ENCODE measurements at regions not wholly inside any gene's neighbourhood (a gene's known extent, or its start where the extent isn't known, plus 50 kb on each side); places are given as distances from the start of the nearest gene placed in this dataset.
"Not testable (repeated sequence)": the region's sequence is repeated elsewhere in the genome, so short reads cannot be mapped to it uniquely, and the experiment has no call there.

- no peak for DNase-seq
These were observed 100.8 kb upstream of the LYZL2 start for GRCh38 chr10:30730306-30730705.

DNA sequence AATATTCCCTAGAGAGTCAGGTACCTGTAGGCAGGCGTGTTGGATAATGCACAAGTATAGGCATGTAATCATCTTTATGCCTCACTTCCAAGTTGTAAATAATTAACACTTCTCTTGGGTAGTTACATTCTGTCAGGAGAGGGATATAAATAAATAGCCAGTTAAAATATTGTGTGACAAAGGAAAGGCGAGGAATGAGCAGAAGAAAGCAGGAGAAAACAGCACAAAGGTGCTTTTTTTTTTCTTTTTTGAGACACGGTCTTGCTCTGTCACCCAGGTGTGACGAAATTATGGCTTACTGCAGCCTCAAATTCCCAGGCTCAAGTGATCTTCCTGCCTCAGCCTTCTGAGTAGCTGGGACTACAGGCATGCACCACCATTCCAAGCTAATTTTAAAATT lies 99.2 kb upstream of the LYZL2 start:
- no peak for DNase-seq

DNA sequence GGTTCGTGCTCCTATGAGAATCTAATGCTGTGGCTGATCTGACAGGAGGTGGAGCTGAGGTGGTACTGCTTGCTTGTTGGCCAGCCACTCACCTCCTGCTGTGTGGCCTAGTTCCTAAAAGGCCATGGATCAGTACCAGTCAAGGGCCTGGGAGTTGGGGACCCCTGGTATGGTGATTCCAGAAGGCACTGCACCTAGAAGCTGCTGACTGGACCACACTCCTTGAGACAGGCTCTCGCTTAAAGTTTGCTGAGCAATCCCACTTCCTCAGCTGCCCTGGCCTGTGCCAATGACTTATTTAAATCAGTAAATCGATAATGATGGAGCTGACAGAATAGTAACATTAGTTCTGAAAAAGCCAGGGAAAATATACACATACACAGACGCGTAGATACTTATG lies 98.6 kb upstream of the LYZL2 start:
- no peak for DNase-seq

- no peak for DNase-seq
These were observed 98.0 kb upstream of the LYZL2 start for GRCh38 chr10:30727524-30727923.

DNA sequence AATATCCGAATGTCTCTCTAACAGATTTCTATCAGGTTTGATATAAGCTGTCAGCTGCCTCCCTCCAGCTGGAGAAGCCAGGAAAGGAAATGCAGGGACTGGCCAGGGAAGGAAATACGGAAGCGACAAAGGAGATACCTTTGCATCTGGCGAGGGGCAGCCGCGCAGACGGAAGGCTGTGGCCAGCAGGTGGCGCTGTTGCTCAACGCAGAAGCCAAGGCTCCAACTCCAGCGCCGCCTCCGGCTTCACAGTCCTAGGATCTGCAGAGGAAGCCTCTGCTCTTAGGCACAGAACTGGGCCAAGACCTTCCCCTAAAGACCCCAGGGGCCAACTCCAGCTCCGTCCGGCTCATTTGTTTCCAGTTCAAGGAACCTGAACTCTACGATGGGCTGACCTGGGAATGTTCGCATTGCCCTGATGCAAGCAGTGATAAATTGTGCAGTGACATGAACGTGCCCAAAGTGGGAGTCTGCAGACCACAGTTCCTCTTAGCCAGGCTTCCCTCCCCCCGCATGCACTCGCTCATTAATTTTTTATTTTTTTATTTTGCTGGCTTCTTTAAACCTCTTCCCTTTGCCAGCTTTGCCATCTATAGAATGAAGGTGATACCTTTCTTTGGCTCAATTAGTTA lies 97.3 kb upstream of the LYZL2 start:
- peak; percentile 87 for DNase-seq

- no peak for DNase-seq
These were observed 96.1 kb upstream of the LYZL2 start for GRCh38 chr10:30725661-30726060.

GRCh38 chr10:30724296-30724695 lies 94.7 kb upstream of the LYZL2 start:
- no peak for DNase-seq

DNA sequence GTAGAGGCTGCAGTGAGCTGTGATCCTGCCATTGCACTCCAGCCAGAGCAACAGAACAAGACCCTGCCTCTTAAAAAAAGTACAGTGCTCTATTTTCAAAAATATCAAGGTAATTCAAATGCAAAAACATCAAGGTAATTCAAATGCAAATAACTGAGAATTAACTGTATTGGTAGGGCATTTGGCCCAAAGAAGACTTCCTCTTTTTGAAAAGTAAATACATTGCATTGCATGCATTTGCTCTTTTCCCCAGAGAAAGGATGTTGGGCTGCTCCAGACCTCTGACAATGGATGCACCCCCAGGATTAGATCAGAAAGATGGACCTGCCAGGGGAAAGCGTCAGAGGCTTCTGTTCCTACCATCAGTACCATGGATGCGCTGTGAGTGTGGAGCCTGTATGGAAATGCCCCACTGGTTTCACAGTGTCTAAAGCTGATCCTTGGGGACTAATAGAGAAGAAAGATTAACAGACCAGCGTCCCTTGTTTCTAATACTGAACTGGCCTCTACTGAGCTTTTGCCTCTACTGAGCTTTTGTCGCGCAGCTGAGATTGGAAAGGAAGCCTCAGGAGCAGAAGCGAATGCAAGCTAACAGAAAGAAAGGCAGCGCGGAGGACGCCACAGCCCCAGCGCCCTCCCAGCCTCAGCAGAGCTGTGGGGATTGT lies 93.5 kb upstream of the LYZL2 start:
- DNase-seq = no peak

GRCh38 chr10:30719832-30720231 lies 90.3 kb upstream of the LYZL2 start:
- DNase-seq = no peak

DNA sequence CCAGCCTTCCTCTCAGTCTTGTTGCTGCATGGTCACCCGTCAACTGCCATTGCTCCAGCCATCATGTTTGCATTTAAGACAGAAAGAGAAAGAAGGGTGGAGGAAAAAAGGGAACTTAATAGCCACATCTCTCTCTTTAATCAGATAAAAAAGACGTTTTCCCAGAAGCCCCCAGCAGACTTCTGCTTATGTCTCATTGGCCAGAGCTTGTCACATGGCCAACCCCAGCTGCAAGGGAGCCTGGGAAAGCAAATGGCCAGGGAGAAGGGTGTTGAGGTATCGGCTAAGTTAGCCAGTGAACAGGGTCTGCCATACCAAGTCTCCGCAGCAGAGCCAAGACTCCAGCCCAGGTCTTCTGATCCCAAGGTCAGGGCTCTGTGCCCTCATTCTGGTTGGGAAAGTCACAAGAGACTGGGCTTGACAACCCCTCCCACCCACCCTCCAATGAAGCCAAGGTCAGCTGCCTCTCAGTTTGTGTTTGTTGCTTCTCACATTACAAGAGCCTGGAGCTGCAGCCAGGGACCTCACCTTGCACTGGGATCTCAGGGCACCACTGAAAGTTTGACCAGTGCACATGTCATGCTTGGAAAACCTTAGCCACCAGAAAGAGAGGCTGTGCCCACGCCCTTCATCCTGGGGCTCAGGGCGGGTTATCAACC lies 80.3 kb upstream of the LYZL2 start:
- DNase-seq = no peak

- no peak for DNase-seq
These were observed 79.7 kb upstream of the LYZL2 start for GRCh38 chr10:30709229-30709628.

DNA sequence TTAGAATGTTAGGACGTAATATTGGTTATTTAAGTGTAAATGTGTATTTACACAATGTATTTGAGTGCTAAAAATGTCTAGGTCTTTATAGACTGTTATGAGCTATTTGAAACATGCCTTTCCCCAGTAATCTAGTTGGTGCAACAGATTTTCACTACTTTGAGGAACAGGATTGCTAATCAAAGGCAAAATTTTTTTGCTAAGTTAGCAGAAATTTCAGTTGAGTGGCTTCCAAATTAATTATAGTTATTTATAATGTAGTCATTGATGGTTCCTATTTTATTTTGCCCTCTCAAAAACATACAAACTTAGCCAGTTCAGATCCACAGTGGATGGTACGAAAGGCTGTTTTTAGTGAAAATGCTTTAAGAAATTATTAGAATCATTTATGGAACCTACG lies 78.7 kb upstream of the LYZL2 start:
- DNase-seq = no peak

DNA sequence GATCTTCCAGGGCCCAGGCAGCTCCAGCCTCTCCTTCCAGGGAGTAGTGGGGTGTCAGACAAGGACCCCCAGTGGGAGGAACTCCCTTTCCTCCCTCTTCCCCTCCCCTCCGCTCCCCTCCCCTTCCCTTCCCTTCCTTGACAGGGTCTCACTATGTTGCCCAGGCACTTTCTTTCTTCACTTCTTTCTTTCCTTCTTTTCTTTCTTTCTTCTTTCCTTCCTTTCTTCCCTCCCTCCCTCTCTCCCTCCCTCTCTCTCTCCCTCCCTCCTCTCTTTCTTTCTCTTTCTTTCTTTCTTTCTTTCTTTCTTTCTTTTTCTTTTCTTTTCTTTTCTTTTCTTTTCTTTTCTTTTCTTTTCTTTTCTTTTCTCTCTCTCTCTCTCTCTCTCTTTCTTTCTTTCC lies 76.6 kb upstream of the LYZL2 start:
- DNase-seq = not testable (repeated sequence)

GRCh38 chr10:30705625-30706149 lies 76.1 kb upstream of the LYZL2 start:
- no peak for DNase-seq

DNA sequence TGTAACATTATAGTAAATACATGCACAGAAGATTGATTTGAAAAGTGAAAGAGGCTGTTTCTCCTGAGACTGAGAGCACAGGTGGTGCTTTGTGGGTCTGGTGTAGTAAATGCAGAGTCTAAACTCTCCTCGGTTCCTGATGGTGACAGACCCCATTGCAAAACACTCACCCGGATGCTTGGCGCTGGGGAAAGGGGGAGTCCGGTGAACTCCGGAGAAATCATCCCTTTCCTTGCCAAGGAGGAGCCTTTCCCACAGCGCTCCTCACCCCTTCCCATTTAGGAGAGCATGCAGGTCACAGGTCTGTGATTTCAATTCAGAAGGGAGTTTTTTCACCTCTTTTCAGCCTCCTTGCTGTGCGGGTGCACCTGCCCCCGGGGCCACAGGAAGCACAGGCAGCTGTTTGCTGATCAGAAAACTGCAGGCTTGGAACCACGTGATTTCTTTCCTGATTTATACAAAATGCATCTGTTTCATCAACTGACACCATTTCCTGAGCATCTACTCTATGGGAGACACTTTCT lies 75.6 kb upstream of the LYZL2 start:
- DNase-seq = peak; percentile 29

DNA sequence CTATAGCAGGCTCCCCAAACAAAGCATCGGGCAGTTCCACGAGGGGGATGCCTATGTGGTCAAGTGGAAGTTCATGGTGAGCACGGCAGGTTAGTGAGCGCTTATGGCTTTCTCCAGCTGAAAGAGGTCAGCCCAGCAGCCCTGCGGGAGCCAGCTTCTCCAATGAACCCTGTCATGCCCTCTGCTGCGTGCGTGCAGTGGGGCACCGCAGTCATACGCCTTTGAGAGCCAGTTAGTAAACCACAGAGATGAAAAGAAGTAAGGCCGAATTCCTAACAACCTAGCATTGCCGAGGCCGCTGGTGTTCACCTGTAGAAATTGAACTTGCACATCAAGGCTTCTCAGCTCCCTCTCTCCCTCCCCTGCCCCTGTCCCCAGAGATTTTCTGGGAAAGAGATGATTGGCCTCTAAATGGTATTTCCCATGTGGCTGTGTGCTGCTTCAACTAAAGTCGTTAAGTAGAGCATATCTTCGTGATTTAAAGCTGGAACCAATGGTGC lies 75.1 kb upstream of the LYZL2 start:
- peak; percentile 53 for DNase-seq

GRCh38 chr10:30704026-30704600 lies 74.6 kb upstream of the LYZL2 start:
- no peak for DNase-seq

- DNase-seq = not testable (repeated sequence)
These were observed 73.9 kb upstream of the LYZL2 start for GRCh38 chr10:30703446-30703845.

GRCh38 chr10:30702860-30703259 lies 73.3 kb upstream of the LYZL2 start:
- DNase-seq = no peak

- DNase-seq = peak; percentile 71
These were observed 72.1 kb upstream of the LYZL2 start for GRCh38 chr10:30701451-30702173.

DNA sequence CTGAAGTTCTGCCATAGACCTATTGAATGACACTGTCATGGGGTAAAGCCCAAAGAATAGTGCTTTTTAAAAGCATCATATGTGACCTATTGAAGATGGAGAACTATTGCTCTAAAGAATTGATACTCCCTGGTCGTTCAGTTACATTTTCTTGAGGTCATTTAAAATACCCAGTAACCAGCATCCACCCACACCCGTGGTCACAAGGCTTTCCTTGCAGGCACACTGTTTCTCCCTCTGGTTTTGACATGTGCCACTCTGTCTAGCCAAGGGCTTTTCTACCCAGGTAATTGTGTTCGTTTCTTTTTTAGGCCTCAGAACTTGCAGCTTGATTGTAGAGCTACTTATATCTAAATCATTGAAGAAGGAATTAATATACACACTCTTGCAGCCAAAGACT lies 68.3 kb upstream of the LYZL2 start:
- DNase-seq = no peak

DNA sequence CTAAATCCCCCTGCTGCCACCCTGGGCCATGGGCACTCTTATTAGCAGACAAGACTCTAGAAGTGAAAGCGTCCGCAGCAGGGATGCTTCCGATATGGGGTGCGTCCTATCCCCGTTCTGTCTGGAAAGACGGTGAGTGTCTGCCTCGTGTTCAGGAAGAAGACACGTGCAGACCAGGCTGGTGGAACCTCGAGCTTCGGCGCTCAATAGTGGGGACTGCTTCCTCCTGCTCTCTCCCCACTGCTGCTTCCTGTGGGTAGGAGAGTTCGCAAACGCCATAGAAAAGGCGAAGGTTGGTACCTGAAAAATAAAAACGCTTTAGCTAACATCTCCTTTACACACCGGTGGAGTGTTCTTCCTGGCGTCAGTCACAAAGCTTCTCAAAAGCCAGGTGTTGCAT lies 67.7 kb upstream of the LYZL2 start:
- not testable (repeated sequence) for DNase-seq

All from stimulated activated CD4-positive, alpha-beta T cell treated with anti-CD3 and anti-CD28 coated beads, Interleukin-4, amount 100 ng/mL, for 1 hour (primary cell).